ENCODE measurements at regions not wholly inside any gene's neighbourhood (a gene's known extent, or its start where the extent isn't known, plus 50 kb on each side); places are given as distances from the start of the nearest gene placed in this dataset.

DNA sequence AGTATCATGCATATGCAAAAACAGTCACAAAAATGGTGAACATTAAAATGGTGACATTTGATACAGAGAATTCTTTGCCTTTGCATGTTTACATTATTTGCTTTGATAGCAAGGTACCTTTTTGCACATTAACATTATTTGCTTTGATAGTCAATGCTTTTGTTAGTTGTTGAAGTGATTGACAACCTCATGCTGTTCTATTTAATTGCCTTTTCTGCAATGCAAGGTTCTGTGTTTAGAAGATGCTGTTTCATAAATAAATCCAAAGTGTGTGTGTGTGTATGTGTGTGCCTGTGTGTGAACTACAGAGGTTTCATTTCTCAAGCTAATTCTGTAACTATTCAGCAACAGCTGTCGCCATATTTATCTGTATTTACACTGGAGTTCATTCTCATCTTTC lies 668.7 kb downstream of the NR2F1-AS1 start:
- H3K9me3 Mint-ChIP-seq, result no peaks in the 10 kb centered on the region

DNA sequence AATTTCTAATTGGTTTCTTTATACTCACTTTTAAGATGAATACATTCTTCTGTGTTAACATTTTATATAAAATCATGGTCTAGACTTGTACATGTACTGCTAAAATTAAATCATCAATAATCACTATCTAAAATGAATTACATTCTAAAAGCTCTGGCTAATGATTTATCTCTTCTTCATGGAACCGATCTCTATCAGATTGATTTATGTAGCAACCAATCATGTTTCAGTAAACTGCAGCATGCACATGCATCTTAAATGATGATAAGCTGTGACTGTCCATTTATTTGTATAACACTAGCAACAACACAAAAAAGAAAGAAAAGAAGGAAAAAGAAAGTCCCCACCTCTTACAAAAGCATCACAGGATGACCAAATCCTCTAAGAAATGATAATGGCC lies 669.2 kb downstream of the NR2F1-AS1 start:
- no peak overlapping the region for H3K27ac Mint-ChIP-seq
- H3K36me3 Mint-ChIP-seq (ENCODE audit: low read depth), result no peaks in the 10 kb centered on the region
- ChIA-PET POLR2A (no interaction called here), CTCF (no interaction called here)
- TF ChIP-seq, protein P1, sequence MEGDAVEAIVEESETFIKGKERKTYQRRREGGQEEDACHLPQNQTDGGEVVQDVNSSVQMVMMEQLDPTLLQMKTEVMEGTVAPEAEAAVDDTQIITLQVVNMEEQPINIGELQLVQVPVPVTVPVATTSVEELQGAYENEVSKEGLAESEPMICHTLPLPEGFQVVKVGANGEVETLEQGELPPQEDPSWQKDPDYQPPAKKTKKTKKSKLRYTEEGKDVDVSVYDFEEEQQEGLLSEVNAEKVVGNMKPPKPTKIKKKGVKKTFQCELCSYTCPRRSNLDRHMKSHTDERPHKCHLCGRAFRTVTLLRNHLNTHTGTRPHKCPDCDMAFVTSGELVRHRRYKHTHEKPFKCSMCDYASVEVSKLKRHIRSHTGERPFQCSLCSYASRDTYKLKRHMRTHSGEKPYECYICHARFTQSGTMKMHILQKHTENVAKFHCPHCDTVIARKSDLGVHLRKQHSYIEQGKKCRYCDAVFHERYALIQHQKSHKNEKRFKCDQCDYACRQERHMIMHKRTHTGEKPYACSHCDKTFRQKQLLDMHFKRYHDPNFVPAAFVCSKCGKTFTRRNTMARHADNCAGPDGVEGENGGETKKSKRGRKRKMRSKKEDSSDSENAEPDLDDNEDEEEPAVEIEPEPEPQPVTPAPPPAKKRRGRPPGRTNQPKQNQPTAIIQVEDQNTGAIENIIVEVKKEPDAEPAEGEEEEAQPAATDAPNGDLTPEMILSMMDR (IDR thresholded peaks at IDR 0.05), result no peak
- H3K4me3 Mint-ChIP-seq, result no peak overlapping the region
- intact Hi-C loops (cut with micrococcal nuclease), result no loop called here
- ATAC-seq (no peak), DNase-seq (no peak)
- no peaks in the 10 kb centered on the region for H3K27me3 Mint-ChIP-seq
- no peaks in the 10 kb centered on the region for H3K4me1 Mint-ChIP-seq (ENCODE audit: low read depth)
- no peaks in the 10 kb centered on the region for H3K9me3 Mint-ChIP-seq

More for the DNA sequence above, 668.7 kb downstream of the NR2F1-AS1 start:
- Mint-ChIP-seq H3K36me3 (ENCODE audit: low read depth) (no peaks in the 10 kb centered on the region), H3K4me3 (no peak overlapping the region), H3K4me1 (ENCODE audit: low read depth) (no peaks in the 10 kb centered on the region), H3K27me3 (no peaks in the 10 kb centered on the region), H3K27ac (no peak overlapping the region)
- TF ChIP-seq, protein P1 (IDR thresholded peaks at IDR 0.05), result no peak
- POLR2A ChIA-PET, result no interaction called here
- DNase-seq (no peak), ATAC-seq (no peak)
- CTCF ChIA-PET, result no interaction called here
- intact Hi-C loops (cut with micrococcal nuclease), result no loop called here

DNA sequence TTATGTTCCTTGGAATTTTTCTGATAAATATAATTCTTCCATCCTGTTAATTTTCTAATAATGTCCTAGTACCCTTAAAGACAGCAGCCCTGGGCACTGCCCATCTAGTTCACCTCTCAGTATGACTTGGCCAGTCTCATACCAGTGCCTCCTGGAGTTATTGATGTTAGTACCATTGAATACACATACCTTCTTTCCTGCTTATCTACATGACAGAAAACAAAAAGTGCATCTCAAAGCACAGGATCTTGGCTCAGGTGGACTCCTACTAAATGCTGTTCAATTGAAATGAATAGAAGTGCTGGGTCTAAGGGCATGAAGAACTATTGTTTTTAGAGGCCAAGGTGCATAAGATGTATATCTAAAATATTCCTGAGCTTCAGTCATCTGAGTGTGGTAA lies 669.7 kb downstream of the NR2F1-AS1 start:
- no peak overlapping the region for H3K27ac Mint-ChIP-seq
- ChIA-PET POLR2A (no interaction called here), CTCF (no interaction called here)
- intact Hi-C loops (cut with micrococcal nuclease), result no loop called here
- no peaks in the 10 kb centered on the region for H3K27me3 Mint-ChIP-seq
- H3K36me3 Mint-ChIP-seq (ENCODE audit: low read depth), result no peaks in the 10 kb centered on the region
- H3K4me3 Mint-ChIP-seq, result no peak overlapping the region
- ATAC-seq (no peak), DNase-seq (no peak)
- H3K4me1 Mint-ChIP-seq (ENCODE audit: low read depth), result no peaks in the 10 kb centered on the region
- TF ChIP-seq, protein P1 (IDR thresholded peaks at IDR 0.05), result no peak
- no peaks in the 10 kb centered on the region for H3K9me3 Mint-ChIP-seq

DNA sequence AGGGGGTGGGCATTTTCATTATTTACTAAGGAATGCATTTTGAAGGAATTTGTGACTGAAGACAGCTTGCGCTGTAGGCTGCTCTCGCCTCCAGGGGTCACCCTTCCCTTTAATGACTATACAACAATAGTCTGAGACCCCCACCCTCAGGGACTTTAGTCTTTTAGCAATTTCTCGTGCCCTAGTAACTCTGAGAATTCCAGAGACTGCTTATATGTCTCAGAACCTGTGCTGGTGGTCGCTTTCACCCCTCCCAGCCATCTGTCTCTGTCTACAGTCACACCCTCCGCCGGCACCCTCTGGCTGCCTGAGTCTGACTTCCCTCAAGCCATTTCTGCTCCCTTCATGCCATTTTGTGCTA lies 671.4 kb downstream of the NR2F1-AS1 start:
- TF ChIP-seq, protein P1 (IDR thresholded peaks at IDR 0.05), result no peak
- no peak overlapping the region for H3K4me3 Mint-ChIP-seq

DNA sequence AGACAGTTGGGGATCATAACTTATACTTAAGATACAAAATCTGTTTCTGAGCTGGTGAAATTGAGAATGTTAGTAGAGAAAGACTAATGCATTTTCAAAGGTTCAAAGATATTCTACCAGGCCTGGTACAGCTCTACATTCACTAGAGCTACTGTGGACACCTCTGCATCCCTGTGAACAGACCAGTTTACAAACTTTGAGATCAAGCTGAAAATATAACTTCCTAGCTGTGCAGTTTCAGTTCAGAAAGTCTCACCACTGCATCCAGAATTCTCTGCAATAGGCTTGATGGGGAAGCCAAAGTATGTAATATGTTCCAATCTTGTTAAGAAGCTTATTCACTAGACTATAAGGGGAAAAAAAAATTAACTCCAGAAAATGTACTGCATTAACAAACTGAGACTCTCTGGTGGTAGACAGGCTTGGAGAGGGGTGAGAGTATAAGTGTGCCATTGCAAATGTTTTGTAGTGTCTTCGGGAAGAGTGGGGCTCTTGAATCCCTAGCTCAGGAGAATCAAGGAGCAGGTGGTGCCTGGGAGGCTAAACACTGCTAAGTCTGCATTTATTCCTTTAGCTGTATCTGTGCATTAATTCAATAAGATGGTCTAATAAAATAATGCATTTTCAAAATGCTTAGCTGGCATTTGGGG lies 671.9 kb downstream of the NR2F1-AS1 start:
- ChIA-PET POLR2A (no interaction called here), CTCF (interaction anchor here (0.9 to 2.1 kb wide), 2 partner anchors 9 to 20 kb away, joined by 3 to 4 read pairs; no protein-coding TSS in a partner anchor)
- Mint-ChIP-seq H3K4me1 (ENCODE audit: low read depth) (no peaks in the 10 kb centered on the region), H3K27ac (no peak overlapping the region), H3K36me3 (ENCODE audit: low read depth) (no peaks in the 10 kb centered on the region), H3K9me3 (no peaks in the 10 kb centered on the region), H3K27me3 (no peaks in the 10 kb centered on the region), H3K4me3 (no peak overlapping the region)
- ATAC-seq, result no peak
- intact Hi-C loops (cut with micrococcal nuclease), result no loop called here
- DNase-seq, result no peak
- TF ChIP-seq, protein P1 (IDR thresholded peaks at IDR 0.05), result no peak

More for the DNA sequence above, 671.4 kb downstream of the NR2F1-AS1 start:
- no peak overlapping the region for H3K27ac Mint-ChIP-seq
- H3K9me3 Mint-ChIP-seq, result no peaks in the 10 kb centered on the region
- intact Hi-C loops (cut with micrococcal nuclease), result no loop called here
- POLR2A ChIA-PET, result no interaction called here
- H3K4me1 Mint-ChIP-seq (ENCODE audit: low read depth), result no peaks in the 10 kb centered on the region
- no peaks in the 10 kb centered on the region for H3K27me3 Mint-ChIP-seq
- CTCF ChIA-PET, result interaction anchor here (0.9 to 2.1 kb wide), 2 partner anchors 9 to 20 kb away, joined by 3 to 4 read pairs; no protein-coding TSS in a partner anchor
- DNase-seq (peak; percentile 4), ATAC-seq (no peak)
- H3K36me3 Mint-ChIP-seq (ENCODE audit: low read depth), result no peaks in the 10 kb centered on the region

Data from activated CD8-positive, alpha-beta T cell treated with anti-CD3 and anti-CD28 coated beads for 36 hours (primary cell).